KMS-11 (cell line): ENCODE measurements at regions not wholly inside any gene's neighbourhood (a gene's known extent, or its start where the extent isn't known, plus 50 kb on each side); places are given as distances from the start of the nearest gene placed in this dataset.

Experiments used
- H2AFZ ChIP-seq: fragments of 200-600 bp; sonication (generic); 2 replicates; pipeline ENCODE4 v1.6.1; 2016; ENCODE audit warnings: antibody characterized with exemption, mixed run types, low read depth
- H3K27ac ChIP-seq: fragments of 200-600 bp; sonication (generic); 2 replicates; pipeline ENCODE4 v1.6.1; 2016; ENCODE audit warnings: mild to moderate bottlenecking, mixed run types
- H3K27me3 ChIP-seq: fragments of 200-600 bp; sonication (generic); 2 replicates; pipeline ENCODE4 v1.6.1; 2017; ENCODE audit warnings: mild to moderate bottlenecking, low read depth, mixed run types, moderate library complexity; ENCODE audit not compliant: insufficient read depth
- H3K36me3 ChIP-seq: fragments of 200-600 bp; sonication (generic); 2 replicates; pipeline ENCODE4 v1.6.1; 2017; ENCODE audit warnings: mild to moderate bottlenecking, mixed run types; ENCODE audit not compliant: insufficient read depth
- H3K4me1 ChIP-seq: fragments of 200-600 bp; sonication (generic); 2 replicates; pipeline ENCODE4 v1.6.1; 2016; ENCODE audit warnings: mild to moderate bottlenecking, low read depth, mixed run types; ENCODE audit not compliant: poor library complexity, severe bottlenecking
- H3K4me2 ChIP-seq: fragments of 200-600 bp; sonication (generic); 2 replicates; pipeline ENCODE4 v1.7.0; 2016; ENCODE audit warnings: mild to moderate bottlenecking, mixed run types
- H3K4me3 ChIP-seq: fragments of 200-600 bp; sonication (generic); IDR thresholded peaks from 2 replicates; pipeline ENCODE4 v1.6.1; 2017; ENCODE audit warnings: low read depth, low read length, mixed read lengths; ENCODE audit not compliant: insufficient read depth
- H3K79me2 ChIP-seq: fragments of 200-600 bp; sonication (generic); 2 replicates; pipeline ENCODE4 v1.6.1; 2016; ENCODE audit warnings: low read depth, mixed run types; ENCODE audit not compliant: insufficient read depth
- H3K9ac ChIP-seq: fragments of 200-600 bp; sonication (generic); 2 replicates; pipeline ENCODE4 v1.6.1; 2016; ENCODE audit warnings: mild to moderate bottlenecking, mixed run types
- H4K20me1 ChIP-seq: fragments of 200-600 bp; sonication (generic); 2 replicates; pipeline ENCODE4 v1.6.1; 2016; ENCODE audit warnings: mild to moderate bottlenecking, mixed run types; ENCODE audit not compliant: insufficient read depth
- CTCF ChIP-seq: fragments of 200-600 bp; sonication (generic); conservative IDR thresholded peaks from 2 replicates; pipeline ENCODE4 v1.6.1; 2017; ENCODE audit warnings: low read depth, mild to moderate bottlenecking, antibody characterized with exemption, low read length, moderate library complexity, mixed read lengths

GRCh38 chr2:224141304-224141703, 102.2 kb upstream of the SERPINE2 start:
- Histone ChIP-seq H2AFZ (no peak overlapping the region), H3K4me3 (no peak overlapping the region), H3K27ac (no peak overlapping the region), H3K79me2 (no peaks in the 10 kb centered on the region), H3K27me3 (no peaks in the 10 kb centered on the region), H4K20me1 (no peaks in the 10 kb centered on the region), H3K36me3 (no peaks in the 10 kb centered on the region), H3K4me1 (no peaks in the 10 kb centered on the region), H3K9ac (no peak overlapping the region), H3K4me2 (no peak overlapping the region)
- no peak for TF ChIP-seq CTCF

GRCh38 chr2:224137208-224137607, 98.1 kb upstream of the SERPINE2 start:
- Histone ChIP-seq H4K20me1 (no peaks in the 10 kb centered on the region), H3K4me2 (no peak overlapping the region), H3K27ac (no peak overlapping the region), H2AFZ (no peak overlapping the region), H3K27me3 (no peaks in the 10 kb centered on the region), H3K36me3 (no peaks in the 10 kb centered on the region), H3K4me1 (no peaks in the 10 kb centered on the region), H3K79me2 (no peaks in the 10 kb centered on the region), H3K9ac (no peak overlapping the region), H3K4me3 (no peak overlapping the region)
- TF ChIP-seq CTCF, result no peak

GRCh38 chr2:224136396-224136795, 97.3 kb upstream of the SERPINE2 start:
- Histone ChIP-seq H3K79me2 (no peaks in the 10 kb centered on the region), H3K36me3 (no peaks in the 10 kb centered on the region), H4K20me1 (no peaks in the 10 kb centered on the region), H3K4me2 (no peak overlapping the region), H3K27ac (no peak overlapping the region), H2AFZ (no peak overlapping the region), H3K4me3 (no peak overlapping the region), H3K27me3 (no peaks in the 10 kb centered on the region), H3K9ac (no peak overlapping the region), H3K4me1 (no peaks in the 10 kb centered on the region)
- no peak for TF ChIP-seq CTCF

GRCh38 chr2:224135881-224136280, 96.8 kb upstream of the SERPINE2 start:
- Histone ChIP-seq H3K27me3 (no peaks in the 10 kb centered on the region), H3K4me2 (no peak overlapping the region), H3K27ac (no peak overlapping the region)

More at GRCh38 chr2:224135881-224136280, 96.8 kb upstream of the SERPINE2 start:
- Histone ChIP-seq H3K9ac (no peak overlapping the region), H3K36me3 (no peaks in the 10 kb centered on the region), H4K20me1 (no peaks in the 10 kb centered on the region), H3K79me2 (no peaks in the 10 kb centered on the region), H3K4me3 (no peak overlapping the region), H2AFZ (no peak overlapping the region), H3K4me1 (no peaks in the 10 kb centered on the region)
- no peak for TF ChIP-seq CTCF
